Panc1 (cell line): ENCODE measurements at regions not wholly inside any gene's neighbourhood (a gene's known extent, or its start where the extent isn't known, plus 50 kb on each side); places are given as distances from the start of the nearest gene placed in this dataset.

Experiments used
- ATAC-seq: fragments of 200-7000 bp; cut with Tn5 transposase; 2 replicates; pipeline ENCODE4 v1.9.1; 2020; ENCODE audit warnings: mild to moderate bottlenecking, moderate library complexity
- BruUV-seq: library from RNA; stranded (reverse); fragments of 400-500 nt; replicated peaks from 2 replicates; lab custom pipeline; 2021; lab: Mats Ljungman, UMichigan
- CTCF ChIA-PET: fragments of 300-600 bp; sonication (Branson Sonifier 250); formaldehyde crosslinking; loops from one replicate; lab custom pipeline; 2022; ENCODE audit warnings: antibody characterized with exemption; lab: Charles Lee
- POLR2A ChIA-PET: fragments of 300-600 bp; sonication (Branson Sonifier 250); formaldehyde crosslinking; loops from one replicate; lab custom pipeline; 2022; ENCODE audit warnings: antibody characterized with exemption; lab: Charles Lee
- DNase-seq: peaks from one replicate; pipeline ENCODE4 v3.0.0-alpha.2; 2010; ENCODE audit warnings: low read depth, low spot score
- H3K27ac ChIP-seq: 2 replicates; pipeline ENCODE4 v1.5.1; 2011; ENCODE audit warnings: mild to moderate bottlenecking, low read length, inconsistent platforms
- H3K27me3 ChIP-seq: fragments of 200-500 bp; sonication (Bioruptor generic); 2 replicates; pipeline ENCODE4 v1.6.0; 2014; ENCODE audit warnings: low read length, inconsistent platforms; ENCODE audit not compliant: control insufficient read depth, insufficient read depth
- H3K36me3 ChIP-seq: fragments of 200-500 bp; sonication (Bioruptor generic); 2 replicates; pipeline ENCODE4 v1.5.1; 2014; ENCODE audit warnings: inconsistent platforms, mild to moderate bottlenecking, low read length, moderate library complexity; ENCODE audit not compliant: control insufficient read depth, insufficient read depth
- H3K4me1 ChIP-seq: 2 replicates; pipeline ENCODE4 v1.5.1; 2011; ENCODE audit warnings: inconsistent platforms, mild to moderate bottlenecking, low read length, moderate library complexity; ENCODE audit not compliant: control insufficient read depth, insufficient read depth
- H3K4me3 ChIP-seq, 2 experiments: 2 replicates each; pipeline ENCODE4 v1.5.1; 2011 to 2012; ENCODE audit warnings: low read depth in 2 of 2, low read length in 2 of 2, mild to moderate bottlenecking in 2 of 2, inconsistent platforms in 1 of 2, moderate library complexity in 1 of 2
- H3K9me3 ChIP-seq: fragments of 200-500 bp; sonication (Bioruptor generic); 2 replicates; pipeline ENCODE4 v1.5.1; 2014; ENCODE audit warnings: low read depth, mild to moderate bottlenecking, inconsistent platforms, low read length, moderate library complexity; ENCODE audit not compliant: control insufficient read depth, insufficient read depth
- CTCF ChIP-seq: fragments of 450-650 bp; IDR thresholded peaks from 2 replicates; pipeline ENCODE4 v1.5.1; 2017; ENCODE audit warnings: mild to moderate bottlenecking
- POLR2AphosphoS5 ChIP-seq: IDR thresholded peaks from 2 replicates; pipeline ENCODE4 v1.6.1; 2012; ENCODE audit warnings: mild to moderate bottlenecking, low read depth, low read length, moderate library complexity
- REST ChIP-seq, 2 experiments: IDR thresholded peaks; 2 replicates each; pipeline ENCODE4 v1.6.1; 2011 to 2012; ENCODE audit warnings: low read depth in 2 of 2, control low read depth in 1 of 2, low read length in 1 of 2, mild to moderate bottlenecking in 1 of 2, moderate library complexity in 1 of 2; ENCODE audit not compliant: insufficient read depth in 1 of 2
- SIN3A ChIP-seq: IDR thresholded peaks from 2 replicates; pipeline ENCODE4 v1.6.1; 2012; ENCODE audit warnings: low read depth, mild to moderate bottlenecking, low read length, moderate library complexity, borderline replicate concordance; ENCODE audit not compliant: insufficient read depth
- TCF7L2 ChIP-seq: IDR thresholded peaks from 2 replicates; pipeline ENCODE4 v1.6.1; 2011; ENCODE audit warnings: mild to moderate bottlenecking, low read depth, low read length, inconsistent platforms
- in situ Hi-C: cut with HindIII; loops from 2 replicates; pipeline ENCODE4 v1.10.0; 2016; ENCODE audit warnings: low sequenced_read_pairs, low pct_unique_long_range_greater_than_20kb
- intact Hi-C: fragments of 100-400 bp; cut with micrococcal nuclease; formaldehyde crosslinking; loops from one replicate; pipeline ENCODE4 v1.10.0; 2022; ENCODE audit not compliant: unreplicated experiment

GRCh38 chr1:38102636-38103035 lies 56.0 kb upstream of the POU3F1 start:
- TF ChIP-seq REST (IDR thresholded peaks at IDR 0.05; ENCODE audit: insufficient read depth in 1 of 2, low read depth in 2 of 2, low read length in 1 of 2): no peak
- TF ChIP-seq POLR2AphosphoS5: no peak
- TF ChIP-seq TCF7L2: no peak
- no peak for TF ChIP-seq CTCF
- no peak for TF ChIP-seq SIN3A
- ChIA-PET POLR2A (no interaction called here), CTCF (no interaction called here)
- H3K4me1 ChIP-seq: no peaks in the 10 kb centered on the region
- H3K27ac ChIP-seq: no peak overlapping the region
- intact Hi-C loops (no loop called here), in situ Hi-C loops (no loop called here)
- no peaks in the 10 kb centered on the region for H3K9me3 ChIP-seq
- H3K27me3 ChIP-seq: no peaks in the 10 kb centered on the region
- H3K4me3 ChIP-seq: no peak overlapping the region
- ATAC-seq: no peak
- no peak for DNase-seq
- no TSS peak for BruUV-seq
- no peaks in the 10 kb centered on the region for H3K36me3 ChIP-seq

DNA sequence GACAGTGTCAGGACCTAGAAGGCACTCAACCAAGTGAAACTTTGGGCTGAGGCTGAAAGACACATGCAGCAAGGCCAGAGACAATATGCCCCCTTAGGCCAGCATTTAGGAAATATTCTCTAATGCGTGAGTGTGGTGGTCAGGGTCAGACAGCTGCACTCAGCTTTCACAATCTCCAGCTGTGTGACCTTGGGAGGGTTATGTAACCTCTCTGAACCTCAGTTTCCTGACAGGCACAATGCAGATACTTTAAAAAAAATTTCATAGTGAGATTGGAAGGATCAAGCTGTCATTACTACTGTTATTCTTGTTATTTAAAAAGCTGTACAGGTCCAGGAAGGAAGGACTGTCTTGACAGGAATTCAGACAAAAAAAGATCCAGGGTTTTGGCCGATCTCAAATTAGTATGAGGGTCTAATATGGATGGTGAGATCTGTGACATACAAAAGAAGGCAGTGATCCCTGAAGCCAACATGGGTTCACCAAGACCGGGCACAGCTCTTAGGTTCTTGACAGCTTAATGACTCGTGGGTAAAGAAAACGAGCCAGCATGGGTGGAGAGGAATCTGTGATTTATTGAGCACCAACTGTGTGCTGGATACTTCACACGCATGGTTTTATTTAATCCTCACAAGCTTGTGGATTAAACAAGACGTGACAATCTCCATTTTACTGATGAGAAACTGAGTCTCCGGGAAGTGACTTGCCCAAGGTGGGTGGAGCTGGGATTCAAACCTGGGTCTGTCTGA lies 54.6 kb upstream of the POU3F1 start:
- BruUV-seq: no TSS peak
- H3K27ac ChIP-seq: no peak overlapping the region
- intact Hi-C loops (no loop called here), in situ Hi-C loops (no loop called here)
- ChIA-PET CTCF (no interaction called here), POLR2A (no interaction called here)
- ATAC-seq (no peak), DNase-seq (no peak)
- TF ChIP-seq SIN3A (no peak), POLR2AphosphoS5 (no peak), TCF7L2 (no peak), CTCF (no peak), REST (IDR thresholded peaks at IDR 0.05; ENCODE audit: insufficient read depth in 1 of 2, low read depth in 2 of 2, low read length in 1 of 2) (no peak)
- no peaks in the 10 kb centered on the region for H3K27me3 ChIP-seq
- no peaks in the 10 kb centered on the region for H3K36me3 ChIP-seq
- no peaks in the 10 kb centered on the region for H3K9me3 ChIP-seq
- no peaks in the 10 kb centered on the region for H3K4me1 ChIP-seq
- no peak overlapping the region for H3K4me3 ChIP-seq
